ENCODE measurements at regions not wholly inside any gene's neighbourhood (a gene's known extent, or its start where the extent isn't known, plus 50 kb on each side); places are given as distances from the start of the nearest gene placed in this dataset.
"Not testable (repeated sequence)": the region's sequence is repeated elsewhere in the genome, so short reads cannot be mapped to it uniquely, and the experiment has no call there.

DNA sequence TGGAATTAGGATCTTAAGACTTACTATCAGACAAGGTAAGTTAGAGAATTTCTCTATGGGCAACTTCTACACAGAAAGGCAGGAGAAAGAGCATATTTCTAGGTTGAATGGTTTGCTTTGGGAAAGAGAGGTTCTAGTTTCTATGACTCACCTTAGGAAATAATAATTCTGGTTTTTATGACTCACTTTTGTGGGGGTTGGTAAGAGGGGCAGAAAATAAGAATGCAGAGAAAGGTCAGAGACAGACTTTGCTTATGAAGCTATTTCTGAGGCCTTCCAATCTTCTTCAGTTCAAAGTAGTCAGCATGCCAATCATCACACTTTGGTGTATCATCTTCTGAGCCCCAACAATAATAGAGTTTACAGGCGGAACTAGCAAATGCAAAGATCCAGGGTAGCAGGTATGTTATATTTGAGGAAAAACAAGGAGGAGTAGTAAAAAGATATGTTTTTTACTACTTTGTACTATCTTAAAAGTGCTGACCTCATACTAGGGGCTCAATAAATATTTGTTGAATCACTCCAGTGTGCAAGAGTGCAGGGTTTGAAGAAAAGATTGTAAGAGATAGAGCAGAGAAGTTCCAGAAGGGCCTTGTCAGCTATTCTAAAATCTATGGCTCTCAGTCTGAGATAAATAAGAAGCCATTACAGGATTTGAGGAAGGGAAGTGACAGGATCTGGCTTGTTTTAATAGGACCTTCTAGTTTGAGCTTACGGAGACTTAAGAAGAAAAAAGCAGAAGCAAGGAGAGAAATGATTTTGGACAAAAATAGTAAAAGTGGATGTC, 56.7 kb upstream of the LRFN5 start:
- ATAC-seq, result no peak
- H3K9me3 Mint-ChIP-seq, result peaks cover 3% of the 10 kb centered on the region

DNA sequence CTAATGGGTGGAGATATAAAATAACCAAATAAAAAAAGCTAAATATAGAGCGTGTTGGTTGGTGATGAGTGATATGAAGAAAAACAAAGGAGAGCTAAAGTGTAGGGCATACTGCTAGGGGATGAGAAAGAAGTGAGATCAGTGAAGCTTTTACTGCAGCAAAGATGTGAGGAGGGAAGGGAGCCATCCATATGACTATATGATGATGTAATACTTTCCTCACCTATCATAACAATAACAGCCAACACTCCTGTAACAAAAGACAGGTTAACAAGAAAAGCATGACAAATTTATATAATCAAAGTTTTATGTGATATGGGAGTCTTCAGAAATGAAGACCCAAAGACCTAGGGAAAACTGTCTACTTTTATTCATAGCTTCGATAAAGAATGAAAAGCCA, 57.4 kb upstream of the LRFN5 start:
- no peak overlapping the region for H3K27ac Mint-ChIP-seq
- peaks cover 3% of the 10 kb centered on the region for H3K9me3 Mint-ChIP-seq
- no peaks in the 10 kb centered on the region for H3K27me3 Mint-ChIP-seq
- H3K36me3 Mint-ChIP-seq, result no peaks in the 10 kb centered on the region
- ATAC-seq, result no peak
- no peaks in the 10 kb centered on the region for H3K4me1 Mint-ChIP-seq
- no peak overlapping the region for H3K4me3 Mint-ChIP-seq

More for the DNA sequence above, 56.7 kb upstream of the LRFN5 start:
- Mint-ChIP-seq H3K27me3 (no peaks in the 10 kb centered on the region), H3K27ac (no peak overlapping the region), H3K36me3 (no peaks in the 10 kb centered on the region), H3K4me1 (no peaks in the 10 kb centered on the region), H3K4me3 (no peak overlapping the region)

DNA sequence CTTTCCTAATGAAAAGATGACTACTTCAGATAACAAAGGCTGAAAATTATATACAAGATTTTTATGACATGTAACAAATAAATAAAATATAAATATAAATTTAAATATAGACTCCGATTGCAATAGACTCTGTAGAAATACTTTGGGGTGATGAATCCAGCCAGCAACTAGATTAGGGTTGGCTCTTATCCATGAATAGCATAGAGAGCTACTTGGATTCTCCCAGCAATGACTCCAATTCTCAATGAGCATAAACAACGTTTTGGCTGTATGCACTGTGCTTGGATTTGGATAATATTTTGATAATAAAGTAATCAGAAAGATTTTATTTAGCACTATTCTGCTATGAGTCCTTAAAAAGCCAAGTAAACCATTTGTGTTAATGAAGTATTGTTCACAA, 58.0 kb upstream of the LRFN5 start:
- Mint-ChIP-seq H3K27me3 (no peaks in the 10 kb centered on the region), H3K4me1 (no peaks in the 10 kb centered on the region), H3K9me3 (peaks cover 3% of the 10 kb centered on the region), H3K36me3 (no peaks in the 10 kb centered on the region), H3K27ac (no peak overlapping the region), H3K4me3 (no peak overlapping the region)
- no peak for ATAC-seq

DNA sequence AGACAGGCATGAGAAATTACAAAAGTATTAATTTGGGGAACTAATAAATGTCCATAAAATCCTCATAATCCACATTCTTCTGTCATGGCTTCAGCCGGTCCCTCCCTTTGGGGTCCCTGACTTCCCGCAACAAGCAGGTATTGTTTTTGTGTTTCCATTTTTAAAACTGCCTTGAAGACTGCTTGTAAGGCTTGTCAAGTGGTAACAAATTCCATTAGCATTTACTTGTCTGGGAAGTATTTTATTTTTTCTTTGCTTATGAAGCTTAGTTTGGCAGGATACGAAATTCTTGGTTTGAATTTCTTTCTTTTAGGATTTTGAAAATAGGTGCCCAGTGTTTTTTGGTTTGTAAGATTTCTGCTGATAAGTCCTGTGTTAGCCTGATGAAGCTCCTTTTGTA, 65.3 kb upstream of the LRFN5 start:
- H3K27me3 Mint-ChIP-seq, result no peaks in the 10 kb centered on the region
- no peaks in the 10 kb centered on the region for H3K4me1 Mint-ChIP-seq
- H3K36me3 Mint-ChIP-seq, result no peaks in the 10 kb centered on the region
- ATAC-seq, result no peak
- no peak overlapping the region for H3K27ac Mint-ChIP-seq
- H3K9me3 Mint-ChIP-seq, result peaks cover 10% of the 10 kb centered on the region
- H3K4me3 Mint-ChIP-seq, result no peak overlapping the region

DNA sequence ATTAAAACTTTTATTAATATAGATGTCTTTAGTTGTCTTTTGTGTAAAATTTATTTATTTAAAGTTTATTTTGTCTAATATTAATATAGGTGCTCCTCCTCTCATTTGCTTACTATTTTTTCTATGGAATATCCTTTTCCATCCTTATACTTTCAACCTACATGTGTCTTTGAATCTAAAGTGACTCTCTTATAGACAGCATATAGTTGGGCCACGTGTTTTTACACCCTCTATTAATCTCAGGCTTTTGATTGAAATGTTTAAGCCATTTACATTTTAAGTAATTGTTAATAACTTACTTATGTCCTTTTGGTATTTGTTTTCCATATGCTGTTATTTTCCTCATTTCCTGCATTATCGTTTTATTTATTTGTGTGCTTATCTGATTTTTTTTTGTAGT, 74.4 kb upstream of the LRFN5 start:
- no peak for ATAC-seq
- no peak overlapping the region for H3K27ac Mint-ChIP-seq

DNA sequence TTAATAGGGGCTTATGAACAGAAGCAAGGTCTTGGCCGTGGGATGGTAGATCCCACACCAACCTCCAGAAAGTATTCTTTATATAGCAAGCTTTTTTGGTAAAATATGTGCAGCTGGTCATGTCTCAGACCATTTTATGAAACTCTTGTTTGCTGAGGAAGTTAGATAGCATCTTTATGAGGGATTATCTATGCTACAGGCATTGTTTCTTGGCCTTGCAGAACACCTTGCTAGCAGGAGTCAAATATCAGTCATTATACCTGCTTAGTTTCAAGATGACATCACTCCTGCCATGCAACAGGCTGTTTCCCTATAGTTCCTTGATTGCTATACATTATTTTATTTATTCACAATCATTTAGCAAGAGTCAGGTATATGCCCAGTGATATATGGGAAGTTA, 84.8 kb upstream of the LRFN5 start:
- peaks cover 16% of the 10 kb centered on the region for H3K9me3 Mint-ChIP-seq
- H3K27me3 Mint-ChIP-seq, result no peaks in the 10 kb centered on the region
- no peaks in the 10 kb centered on the region for H3K36me3 Mint-ChIP-seq
- H3K27ac Mint-ChIP-seq, result no peak overlapping the region
- no peak overlapping the region for H3K4me3 Mint-ChIP-seq
- no peaks in the 10 kb centered on the region for H3K4me1 Mint-ChIP-seq
- no peak for ATAC-seq

More for the DNA sequence above, 74.4 kb upstream of the LRFN5 start:
- Mint-ChIP-seq H3K27me3 (no peaks in the 10 kb centered on the region), H3K36me3 (no peaks in the 10 kb centered on the region), H3K4me3 (no peak overlapping the region), H3K9me3 (no peaks in the 10 kb centered on the region), H3K4me1 (no peaks in the 10 kb centered on the region)

DNA sequence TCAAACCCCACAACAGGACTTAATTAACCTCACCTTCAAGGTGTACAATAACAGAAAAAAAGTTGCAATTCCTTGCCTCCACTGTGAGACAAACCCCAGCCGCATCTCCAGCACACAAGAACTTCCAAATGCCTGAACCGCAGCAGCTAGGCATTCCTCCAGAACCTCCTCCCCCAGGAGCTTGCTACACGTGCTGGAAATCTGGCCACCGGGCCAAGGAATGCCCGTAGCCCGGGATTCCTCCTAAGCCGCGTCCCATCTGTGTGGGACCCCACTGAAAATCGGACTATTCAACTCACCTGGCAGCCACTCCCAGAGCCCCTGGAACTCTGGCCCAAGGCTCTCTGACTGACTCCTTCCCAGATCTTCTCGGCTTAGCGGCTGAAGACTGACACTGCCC, 88.6 kb upstream of the LRFN5 start:
- H3K9me3 Mint-ChIP-seq, H3K4me3 Mint-ChIP-seq, H3K36me3 Mint-ChIP-seq, H3K4me1 Mint-ChIP-seq, H3K27me3 Mint-ChIP-seq, ATAC-seq, H3K27ac Mint-ChIP-seq: not testable (repeated sequence)

DNA sequence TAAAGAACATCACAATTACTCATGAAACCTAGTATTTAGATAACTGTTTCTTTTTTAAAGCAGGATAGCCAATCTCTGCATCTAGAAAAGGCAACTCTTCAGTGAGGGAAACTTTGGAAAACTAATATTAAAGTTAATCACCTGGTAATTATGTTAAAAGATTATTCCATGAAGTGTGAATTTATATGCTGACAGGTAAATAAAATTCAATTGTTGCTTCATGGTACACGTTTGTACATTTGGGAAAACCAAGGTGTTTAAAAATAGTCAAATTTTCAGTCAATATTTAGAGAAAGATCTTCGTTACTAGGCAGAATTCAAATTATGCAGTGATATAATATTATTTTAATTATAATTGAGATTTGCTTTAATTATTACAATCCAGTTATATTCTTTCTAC, 100.1 kb upstream of the LRFN5 start:
- H3K27ac Mint-ChIP-seq, result no peak overlapping the region
- H3K4me1 Mint-ChIP-seq, result no peaks in the 10 kb centered on the region
- no peak overlapping the region for H3K4me3 Mint-ChIP-seq
- no peak for ATAC-seq
- no peaks in the 10 kb centered on the region for H3K27me3 Mint-ChIP-seq
- H3K9me3 Mint-ChIP-seq, result no peaks in the 10 kb centered on the region
- no peaks in the 10 kb centered on the region for H3K36me3 Mint-ChIP-seq

DNA sequence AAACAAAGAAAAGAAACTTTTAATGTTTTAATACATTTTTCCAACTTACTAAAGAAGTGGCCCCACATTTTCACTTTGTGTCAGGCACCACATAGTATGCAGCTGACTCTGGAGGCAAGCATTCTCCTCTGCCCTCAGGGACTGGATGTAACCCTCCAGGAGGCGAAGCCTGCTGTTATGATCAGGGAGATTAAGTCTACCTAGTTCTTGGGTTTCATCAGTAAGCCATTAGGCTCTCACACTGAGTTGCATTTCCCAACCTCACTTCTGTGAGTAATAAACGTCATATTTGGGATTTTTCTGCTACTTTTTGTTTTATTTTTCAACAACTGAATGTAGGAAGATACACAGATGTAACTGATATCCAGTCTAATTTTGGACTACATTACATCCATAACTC, 101.2 kb upstream of the LRFN5 start:
- H3K9me3 Mint-ChIP-seq, result no peaks in the 10 kb centered on the region
- H3K27me3 Mint-ChIP-seq, result no peaks in the 10 kb centered on the region
- no peak for ATAC-seq
- no peak overlapping the region for H3K4me3 Mint-ChIP-seq
- no peaks in the 10 kb centered on the region for H3K36me3 Mint-ChIP-seq
- H3K4me1 Mint-ChIP-seq, result no peaks in the 10 kb centered on the region
- H3K27ac Mint-ChIP-seq, result no peak overlapping the region

DNA sequence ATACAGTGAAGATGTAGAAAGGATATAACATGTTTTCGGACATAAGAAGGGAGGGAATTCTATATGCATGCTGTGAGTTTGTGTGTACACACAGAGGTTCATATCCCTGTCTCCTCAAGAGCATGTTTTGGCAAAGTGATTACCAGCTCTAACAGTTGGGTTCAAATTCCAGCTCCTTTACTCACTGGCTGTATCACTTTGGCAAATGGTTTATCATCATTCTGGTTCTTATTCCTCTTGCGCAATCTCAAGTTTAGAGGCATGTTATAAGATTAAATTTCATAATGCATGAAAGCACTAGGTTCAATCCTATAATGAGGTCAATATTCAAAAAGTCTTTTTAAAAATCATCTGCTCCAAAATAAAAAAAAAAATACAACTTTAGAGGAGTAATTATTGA, 107.7 kb upstream of the LRFN5 start:
- no peaks in the 10 kb centered on the region for H3K9me3 Mint-ChIP-seq
- no peaks in the 10 kb centered on the region for H3K4me1 Mint-ChIP-seq
- no peaks in the 10 kb centered on the region for H3K36me3 Mint-ChIP-seq
- no peaks in the 10 kb centered on the region for H3K27me3 Mint-ChIP-seq
- H3K27ac Mint-ChIP-seq, result no peak overlapping the region
- ATAC-seq, result no peak
- no peak overlapping the region for H3K4me3 Mint-ChIP-seq

DNA sequence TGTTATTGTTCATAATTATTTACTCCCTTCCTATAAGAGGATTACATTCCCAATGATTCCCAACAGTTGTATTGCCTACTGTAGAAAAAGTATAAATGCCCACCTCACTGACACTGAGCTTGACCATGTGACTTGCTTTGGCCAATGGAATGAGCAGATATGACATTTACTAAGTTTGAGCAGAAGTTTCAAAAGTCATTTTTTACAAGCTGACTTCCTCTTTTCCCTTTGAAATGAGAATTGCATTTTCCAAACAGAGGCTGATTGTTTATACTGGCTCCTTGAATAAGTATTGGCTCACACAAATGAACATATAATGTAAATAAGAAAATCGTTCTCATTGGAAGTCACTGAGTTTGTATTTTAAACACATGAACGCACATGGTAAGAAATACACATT, 116.4 kb upstream of the LRFN5 start:
- Mint-ChIP-seq H3K9me3 (peaks cover 3% of the 10 kb centered on the region), H3K36me3 (no peaks in the 10 kb centered on the region), H3K4me3 (no peak overlapping the region), H3K4me1 (no peaks in the 10 kb centered on the region), H3K27me3 (no peaks in the 10 kb centered on the region), H3K27ac (no peak overlapping the region)
- ATAC-seq, result no peak

DNA sequence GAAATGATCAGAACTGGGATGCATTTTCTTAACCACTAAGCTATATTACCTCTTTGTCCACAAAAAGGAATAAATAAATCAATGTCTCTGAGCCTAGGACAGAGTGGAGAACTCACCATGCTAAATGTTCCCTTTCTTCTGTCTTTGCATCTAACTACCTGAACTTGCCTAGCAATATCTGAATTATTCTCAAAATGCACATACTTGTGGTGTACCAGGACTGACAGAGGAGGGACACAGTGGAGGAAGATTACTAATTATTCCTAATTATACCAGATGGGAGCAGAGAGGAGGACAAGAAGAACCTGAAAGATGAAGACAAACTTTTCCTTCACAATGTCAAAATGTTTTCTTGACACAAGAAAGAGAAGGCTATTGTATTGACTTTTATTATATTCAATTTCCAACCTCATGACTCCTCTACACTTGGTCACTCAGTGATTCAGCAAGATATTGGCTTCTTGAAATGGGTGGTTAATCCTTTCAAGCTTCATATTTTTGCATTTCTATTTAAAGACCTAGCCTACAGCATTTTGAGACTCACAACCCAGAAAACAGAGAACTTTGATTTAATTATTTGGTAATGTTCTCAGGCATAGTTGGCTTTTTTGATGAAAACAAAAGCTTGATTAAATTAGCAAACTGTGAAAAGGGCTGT, 117.2 kb upstream of the LRFN5 start:
- H3K27me3 Mint-ChIP-seq, result no peaks in the 10 kb centered on the region
- H3K27ac Mint-ChIP-seq, result no peak overlapping the region
- no peak overlapping the region for H3K4me3 Mint-ChIP-seq
- no peak for ATAC-seq
- H3K36me3 Mint-ChIP-seq, result no peaks in the 10 kb centered on the region
- H3K4me1 Mint-ChIP-seq, result no peaks in the 10 kb centered on the region
- peaks cover 3% of the 10 kb centered on the region for H3K9me3 Mint-ChIP-seq

DNA sequence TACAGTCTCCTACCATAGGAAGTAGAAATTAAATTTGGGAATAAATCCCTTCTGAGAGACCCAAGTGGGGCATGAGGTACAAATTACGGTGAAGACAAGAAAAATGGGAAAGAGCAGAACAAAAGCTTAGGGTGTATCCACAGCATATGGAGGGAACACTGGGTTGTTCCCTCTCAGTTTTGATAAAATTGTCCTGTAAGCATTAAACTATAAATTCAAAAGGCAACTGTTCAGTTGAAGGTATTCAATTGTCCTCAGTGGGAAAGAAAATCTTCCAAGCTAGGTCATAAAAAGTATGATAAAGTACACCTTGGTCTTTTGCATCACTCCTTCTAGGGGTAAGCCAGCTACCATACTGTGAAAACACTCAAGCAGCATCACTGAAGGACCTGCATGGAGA, 118.3 kb upstream of the LRFN5 start:
- H3K36me3 Mint-ChIP-seq, result no peaks in the 10 kb centered on the region
- H3K27me3 Mint-ChIP-seq, result no peaks in the 10 kb centered on the region
- no peaks in the 10 kb centered on the region for H3K4me1 Mint-ChIP-seq
- ATAC-seq, result no peak
- H3K27ac Mint-ChIP-seq, result no peak overlapping the region
- H3K4me3 Mint-ChIP-seq, result no peak overlapping the region
- H3K9me3 Mint-ChIP-seq, result peaks cover 3% of the 10 kb centered on the region

DNA sequence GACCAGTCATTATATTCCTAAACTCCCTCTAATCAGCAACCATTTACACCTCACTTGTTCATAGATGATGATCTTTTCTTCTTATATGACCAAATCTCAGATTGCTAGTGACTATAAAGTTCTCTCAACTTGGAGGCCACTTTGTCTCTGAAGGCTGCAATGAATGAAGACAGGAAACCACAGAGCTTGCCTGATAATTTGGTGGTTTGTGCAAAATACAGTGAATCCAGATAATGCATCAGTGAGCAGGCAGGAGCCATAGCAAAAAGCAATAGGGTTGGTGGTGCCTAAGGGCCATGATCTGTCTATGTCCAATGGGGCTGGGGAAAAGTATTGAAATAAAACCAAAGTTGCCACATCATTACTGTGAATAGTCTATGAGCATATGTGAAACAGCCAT, 123.8 kb upstream of the LRFN5 start:
- no peaks in the 10 kb centered on the region for H3K36me3 Mint-ChIP-seq
- H3K27me3 Mint-ChIP-seq, result no peaks in the 10 kb centered on the region
- peaks cover 6% of the 10 kb centered on the region for H3K9me3 Mint-ChIP-seq
- ATAC-seq, result no peak
- H3K27ac Mint-ChIP-seq, result no peak overlapping the region
- no peaks in the 10 kb centered on the region for H3K4me1 Mint-ChIP-seq
- H3K4me3 Mint-ChIP-seq, result no peak overlapping the region

DNA sequence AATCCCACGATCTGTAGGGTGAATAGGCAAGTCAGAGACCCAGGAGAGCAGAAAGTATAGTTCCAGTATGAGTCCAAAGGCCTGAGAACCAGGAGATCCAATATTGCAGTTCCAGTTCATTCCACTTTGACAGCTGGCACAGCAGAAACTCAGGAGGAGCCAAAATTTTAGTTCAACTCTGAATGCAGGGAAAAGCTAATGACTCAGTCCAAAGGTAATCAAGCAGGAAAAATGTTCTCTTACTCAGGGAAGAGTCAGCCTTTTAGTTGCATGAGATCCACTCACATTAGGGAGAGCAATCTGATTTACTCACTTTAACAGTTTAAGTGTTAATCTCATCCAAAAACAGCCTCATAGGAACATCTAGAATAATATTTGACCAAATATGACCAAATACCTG, 130.2 kb upstream of the LRFN5 start:
- H3K9me3 Mint-ChIP-seq, result peaks cover 6% of the 10 kb centered on the region
- no peaks in the 10 kb centered on the region for H3K36me3 Mint-ChIP-seq
- H3K4me1 Mint-ChIP-seq, result no peaks in the 10 kb centered on the region
- no peak overlapping the region for H3K4me3 Mint-ChIP-seq
- H3K27me3 Mint-ChIP-seq, result no peaks in the 10 kb centered on the region
- no peak overlapping the region for H3K27ac Mint-ChIP-seq
- no peak for ATAC-seq

DNA sequence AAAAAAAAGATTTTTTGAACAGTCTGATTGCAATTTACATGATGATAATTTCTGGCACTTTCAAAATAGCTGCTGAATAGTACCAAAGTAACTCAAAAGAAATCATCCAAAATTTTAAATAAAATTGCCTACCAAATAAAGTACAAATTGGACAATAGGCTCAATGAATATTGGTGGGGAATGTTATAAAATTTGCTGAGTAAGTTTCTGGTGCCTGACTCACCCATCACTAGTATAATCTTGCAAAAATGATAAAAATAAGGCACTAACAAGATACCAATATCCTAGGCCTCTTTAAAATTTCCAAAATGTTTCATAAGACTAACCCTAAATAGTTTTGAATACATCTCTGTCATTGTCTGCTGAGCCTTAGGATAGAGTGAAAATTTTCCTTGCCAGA, 145.3 kb upstream of the LRFN5 start:
- ATAC-seq, result no peak
- Mint-ChIP-seq H3K9me3 (no peaks in the 10 kb centered on the region), H3K27ac (no peak overlapping the region), H3K4me3 (no peak overlapping the region), H3K36me3 (no peaks in the 10 kb centered on the region), H3K27me3 (no peaks in the 10 kb centered on the region), H3K4me1 (no peaks in the 10 kb centered on the region)
